Esophagus muscularis mucosa (tissue), 4 donors: ENCODE measurements at regions not wholly inside any gene's neighbourhood (a gene's known extent, or its start where the extent isn't known, plus 50 kb on each side); places are given as distances from the start of the nearest gene placed in this dataset.

Experiments
- DNase-seq: peaks from one replicate; pipeline ENCODE4 v3.0.0-alpha.2; 2017; ENCODE audit errors: extremely low spot score
- H3K27ac ChIP-seq, 4 donors: fragments of 200-600 bp; sonication (generic); replicated peaks in 1 of 4; 1 replicate in 3 of 4; 2 replicates in 1 of 4; pipeline ENCODE4 v1.5.1; 2016 to 2019; ENCODE audit warnings: mild to moderate bottlenecking in 1 of 4
- H3K27me3 ChIP-seq, 4 donors: fragments of 200-600 bp; sonication (generic); one replicate each; pipeline versions ENCODE4 v1.5.1 to v1.6.0; 2016 to 2019
- H3K36me3 ChIP-seq, 4 donors: fragments of 200-600 bp; sonication (generic); one replicate each; pipeline ENCODE4 v1.5.1; 2016 to 2019
- H3K4me1 ChIP-seq, 4 donors: fragments of 200-600 bp; sonication (generic); one replicate each; pipeline ENCODE4 v1.5.1; 2016 to 2019
- H3K4me3 ChIP-seq, 4 donors: fragments of 200-600 bp; sonication (generic); 1 replicate in 2 of 4; 2 replicates in 2 of 4; pipeline ENCODE4 v1.5.1; 2016 to 2019; ENCODE audit warnings: mild to moderate bottlenecking in 4 of 4, moderate library complexity in 1 of 4
- H3K9me3 ChIP-seq, 4 donors: fragments of 200-600 bp; sonication (generic); 1 replicate in 3 of 4; 2 replicates in 1 of 4; pipeline ENCODE4 v1.5.1; 2016 to 2019
- CTCF ChIP-seq, 3 experiments: fragments of 200-600 bp in 2 of 3; fragments of 450-650 bp in 1 of 3; sonication (generic) in 2 of 3; IDR thresholded peaks; one replicate each; pipeline ENCODE4 v1.5.1; 2017 to 2019; ENCODE audit warnings: antibody characterized with exemption in 3 of 3, mild to moderate bottlenecking in 2 of 3, moderate library complexity in 1 of 3
- EP300 ChIP-seq: sonication (generic); formaldehyde crosslinking; IDR thresholded peaks from one replicate; pipeline ENCODE4 v1.6.1; 2017; ENCODE audit warnings: antibody characterized with exemption
- POLR2A ChIP-seq: fragments of 450-650 bp; IDR thresholded peaks from one replicate; pipeline ENCODE4 v1.6.1; 2017; ENCODE audit warnings: antibody characterized with exemption, moderate library complexity, mild to moderate bottlenecking, low read depth
- POLR2AphosphoS5 ChIP-seq, 2 donors: sonication (generic); formaldehyde crosslinking; IDR thresholded peaks; one replicate each; pipeline ENCODE4 v1.6.1; 2017; ENCODE audit warnings: antibody characterized with exemption in 2 of 2
- WGBS: methylation state at CpG from one replicate; pipeline ENCODE4 v1.1.5; 2018; 5-methylcytosine and 5-hydroxymethylcytosine counted together
- intact Hi-C: fragments of 100-400 bp; cut with DNase I; formaldehyde crosslinking; loops from one replicate; pipeline ENCODE4 v1.15.1; 2023

GRCh38 chr4:146071390-146071789 is 104.1 kb upstream of the LSM6 start:
- intact Hi-C loops, result no loop called here
- TF ChIP-seq CTCF (IDR thresholded peaks at IDR 0.05), result no peak
- no peak for TF ChIP-seq EP300
- no peak for TF ChIP-seq POLR2AphosphoS5 (IDR thresholded peaks at IDR 0.05)
- no peak for TF ChIP-seq POLR2A
- Histone ChIP-seq H3K4me1 (no peaks in the 10 kb centered on the region), H3K9me3 (no peaks in the 10 kb centered on the region), H3K36me3 (no peaks in the 10 kb centered on the region), H3K27me3 (no peaks in the 10 kb centered on the region), H3K27ac (no peak overlapping the region), H3K4me3 (no peak overlapping the region)
- WGBS, result 87% methylated on average over 5 of the region's 5 CpGs
- DNase-seq, result no peak

DNA sequence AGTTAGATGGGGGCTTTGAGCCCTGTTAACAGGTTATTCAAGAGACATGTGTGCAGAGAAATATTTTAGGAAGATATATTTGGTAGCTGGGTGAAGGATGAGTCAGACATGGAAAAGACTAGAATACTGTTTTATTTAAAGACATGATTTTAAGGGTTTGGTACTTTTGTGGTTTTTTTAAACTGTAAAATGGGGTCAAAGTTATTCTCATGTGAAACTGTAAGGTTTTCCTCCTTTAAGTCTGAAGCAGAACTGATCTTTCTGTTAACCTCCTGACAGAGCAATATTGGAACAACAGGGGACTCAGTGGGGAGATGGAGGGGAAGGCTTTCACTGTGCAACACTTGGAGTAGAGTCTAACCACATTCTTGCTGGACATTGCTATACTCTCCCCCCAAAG is 112.4 kb upstream of the LSM6 start:
- Histone ChIP-seq H3K27ac (no peak overlapping the region), H3K4me3 (no peak overlapping the region), H3K9me3 (no peaks in the 10 kb centered on the region), H3K36me3 (no peaks in the 10 kb centered on the region), H3K27me3 (no peaks in the 10 kb centered on the region), H3K4me1 (no peaks in the 10 kb centered on the region)
- TF ChIP-seq POLR2A (no peak), EP300 (no peak), POLR2AphosphoS5 (IDR thresholded peaks at IDR 0.05) (no peak), CTCF (IDR thresholded peaks at IDR 0.05) (no peak)
- DNase-seq, result no peak
- intact Hi-C loops, result no loop called here

DNA sequence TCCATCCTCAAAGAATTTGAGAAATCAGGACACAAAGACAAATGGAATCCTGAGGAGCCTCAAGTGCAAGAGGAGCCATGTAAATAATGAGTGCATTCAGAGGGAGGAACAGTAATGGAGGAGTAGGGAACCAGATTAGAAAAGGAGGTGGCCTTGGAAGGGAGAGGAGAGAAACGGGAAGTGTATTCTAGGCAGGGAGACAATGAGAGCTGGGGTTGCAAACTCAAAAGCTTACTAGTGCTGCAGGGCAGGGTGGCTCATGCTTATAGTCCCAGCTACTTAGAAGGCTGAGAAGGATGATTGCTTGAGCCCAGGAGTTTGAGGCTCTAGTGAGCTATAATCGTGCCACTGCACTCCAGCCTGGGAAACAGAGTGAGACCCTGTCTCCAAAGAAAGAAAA is 113.2 kb upstream of the LSM6 start:
- DNase-seq, result no peak
- H3K9me3 ChIP-seq, result no peaks in the 10 kb centered on the region
- 87% methylated on average over 2 of the region's 2 CpGs for WGBS
- H3K27ac ChIP-seq, result no peak overlapping the region
- no peaks in the 10 kb centered on the region for H3K4me1 ChIP-seq
- no peak overlapping the region for H3K4me3 ChIP-seq
- intact Hi-C loops, result no loop called here
- H3K36me3 ChIP-seq, result no peaks in the 10 kb centered on the region
- H3K27me3 ChIP-seq, result no peaks in the 10 kb centered on the region
- TF ChIP-seq CTCF (IDR thresholded peaks at IDR 0.05) (no peak), POLR2A (no peak), EP300 (no peak), POLR2AphosphoS5 (IDR thresholded peaks at IDR 0.05) (no peak)

- no peak for DNase-seq
- Histone ChIP-seq H3K27me3 (no peaks in the 10 kb centered on the region), H3K27ac (no peak overlapping the region), H3K4me1 (no peaks in the 10 kb centered on the region), H3K9me3 (no peaks in the 10 kb centered on the region), H3K4me3 (no peak overlapping the region), H3K36me3 (no peaks in the 10 kb centered on the region)
- WGBS, result 69% methylated on average over 4 of the region's 4 CpGs
- intact Hi-C loops, result no loop called here
- TF ChIP-seq POLR2AphosphoS5 (IDR thresholded peaks at IDR 0.05) (no peak), CTCF (IDR thresholded peaks at IDR 0.05) (no peak), EP300 (no peak), POLR2A (no peak)
These were observed 113.7 kb upstream of the LSM6 start for GRCh38 chr4:146061610-146062334.

DNA sequence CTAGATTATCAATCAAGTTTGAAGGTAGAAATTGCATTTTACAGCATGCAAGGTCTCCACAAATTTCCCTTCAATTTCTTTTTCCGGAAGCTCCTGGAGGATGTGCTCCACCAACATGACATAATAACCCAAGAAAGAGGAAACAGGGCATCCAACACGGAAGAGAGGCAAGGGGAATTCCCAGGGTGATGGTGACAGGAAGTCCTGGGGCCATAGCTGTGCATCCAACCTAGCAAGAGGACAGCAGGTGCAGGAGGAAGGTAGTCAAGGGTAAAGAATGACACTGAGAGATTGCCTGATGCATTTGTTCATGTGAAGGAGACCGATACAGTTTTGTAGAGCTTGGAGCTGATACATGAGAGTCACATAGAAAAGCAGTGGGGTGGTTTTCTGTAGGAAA is 115.7 kb upstream of the LSM6 start:
- WGBS, result 72% methylated on average over 3 of the region's 3 CpGs
- TF ChIP-seq EP300 (no peak), POLR2AphosphoS5 (IDR thresholded peaks at IDR 0.05) (no peak), POLR2A (no peak), CTCF (IDR thresholded peaks at IDR 0.05) (no peak)
- H3K9me3 ChIP-seq, result no peaks in the 10 kb centered on the region
- H3K27ac ChIP-seq, result no peak overlapping the region
- no peaks in the 10 kb centered on the region for H3K27me3 ChIP-seq
- no peak overlapping the region for H3K4me3 ChIP-seq
- DNase-seq, result no peak
- H3K4me1 ChIP-seq, result no peaks in the 10 kb centered on the region
- no peaks in the 10 kb centered on the region for H3K36me3 ChIP-seq
- intact Hi-C loops, result no loop called here
